ENCODE measurements at regions not wholly inside any gene's neighbourhood (a gene's known extent, or its start where the extent isn't known, plus 50 kb on each side); places are given as distances from the start of the nearest gene placed in this dataset.
"Not testable (repeated sequence)": the region's sequence is repeated elsewhere in the genome, so short reads cannot be mapped to it uniquely, and the experiment has no call there.

DNA sequence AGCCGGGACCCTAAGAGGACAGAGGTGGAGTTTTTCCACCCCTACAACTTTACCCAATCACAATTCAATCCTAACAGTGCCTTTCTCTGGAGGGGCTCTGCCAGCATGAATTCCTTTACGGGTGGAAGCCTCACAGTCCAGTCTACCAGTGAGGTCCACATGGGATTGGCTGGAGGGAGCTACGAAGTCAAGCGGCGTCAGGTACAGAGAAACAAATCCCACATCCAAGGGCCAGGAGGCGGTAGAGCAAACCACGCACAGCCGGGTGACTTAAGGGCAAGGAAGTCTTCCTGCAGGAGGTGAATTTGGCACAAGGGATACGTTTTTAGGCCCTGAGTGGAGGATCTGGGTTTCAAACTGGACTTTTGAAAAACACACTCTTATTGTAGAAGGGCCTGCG is 199.6 kb downstream of the UQCRFS1 start:
- DNase-seq (ENCODE audit: low read depth in 2 of 2) = no peak

DNA sequence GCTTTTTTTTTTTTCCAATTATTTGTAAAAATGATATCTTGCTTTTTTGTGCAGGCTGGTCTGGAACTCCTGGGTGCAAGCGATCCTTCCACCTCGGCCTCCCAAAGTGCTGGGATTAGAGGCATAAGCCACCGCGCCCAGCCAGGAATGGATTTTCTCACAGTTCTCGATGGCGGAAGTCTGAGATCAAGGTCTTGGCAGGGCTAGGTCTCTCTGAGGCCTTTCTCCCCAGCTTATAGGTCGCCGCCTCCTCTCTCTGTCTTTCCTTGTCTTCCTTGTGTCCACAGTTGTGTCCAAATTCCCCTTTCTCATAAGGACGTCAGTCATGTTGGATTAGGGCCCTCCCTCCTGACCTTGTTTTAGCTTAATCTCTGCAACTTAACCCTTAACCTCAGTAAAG is 200.5 kb downstream of the UQCRFS1 start:
- no peak for DNase-seq (ENCODE audit: low read depth in 2 of 2)

DNA sequence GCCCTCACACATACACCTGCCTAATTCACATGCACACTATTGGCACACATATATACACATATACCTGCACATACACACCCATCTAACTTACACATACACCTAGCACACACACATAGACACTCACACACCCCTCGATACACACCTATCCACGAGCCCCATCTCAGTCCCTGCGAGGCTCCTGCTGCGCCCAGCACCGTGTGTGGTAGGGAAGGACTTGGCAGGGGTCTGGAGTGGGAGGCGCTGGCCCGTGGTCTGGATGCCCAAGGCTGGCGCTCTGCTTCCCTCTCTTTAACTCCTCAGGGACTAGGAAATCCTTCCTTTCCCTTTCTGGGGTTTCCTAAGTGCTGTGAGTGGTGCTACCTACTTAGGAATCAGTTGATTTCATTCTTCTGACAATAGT is 202.7 kb downstream of the UQCRFS1 start:
- DNase-seq (ENCODE audit: low read depth in 2 of 2) = no peak

DNA sequence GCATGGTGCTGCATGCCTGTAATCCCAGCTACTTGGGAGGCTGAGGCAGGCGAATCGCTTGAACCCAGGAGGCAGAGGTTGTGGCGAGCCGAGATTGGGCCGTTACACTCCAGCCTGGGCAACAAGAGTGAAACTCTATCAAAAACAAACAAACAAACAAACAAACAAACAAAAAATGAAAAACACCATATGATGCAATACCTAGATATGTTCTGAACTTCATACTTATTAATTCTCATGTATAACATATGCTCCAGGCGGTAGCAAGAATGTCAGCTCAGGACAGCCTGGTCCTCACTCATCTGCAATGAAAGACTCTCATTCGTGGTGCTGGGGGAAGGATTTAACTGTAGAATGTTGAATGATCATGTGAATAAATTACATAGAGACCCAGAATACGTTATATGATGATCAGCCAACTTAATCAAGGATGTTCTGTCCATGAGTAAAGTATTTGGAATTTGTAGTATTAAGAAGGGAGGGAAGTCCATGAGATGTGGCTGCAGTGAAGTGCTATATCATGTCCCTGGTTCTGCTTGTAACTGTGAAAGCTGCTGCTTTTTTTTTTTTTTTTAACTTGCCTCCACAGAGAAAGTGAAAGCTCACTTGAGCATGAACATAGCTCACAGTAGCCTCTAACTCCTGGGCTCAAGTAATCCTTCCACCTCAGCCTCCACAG is 206.8 kb downstream of the UQCRFS1 start:
- no peak for DNase-seq (ENCODE audit: low read depth in 2 of 2)

DNA sequence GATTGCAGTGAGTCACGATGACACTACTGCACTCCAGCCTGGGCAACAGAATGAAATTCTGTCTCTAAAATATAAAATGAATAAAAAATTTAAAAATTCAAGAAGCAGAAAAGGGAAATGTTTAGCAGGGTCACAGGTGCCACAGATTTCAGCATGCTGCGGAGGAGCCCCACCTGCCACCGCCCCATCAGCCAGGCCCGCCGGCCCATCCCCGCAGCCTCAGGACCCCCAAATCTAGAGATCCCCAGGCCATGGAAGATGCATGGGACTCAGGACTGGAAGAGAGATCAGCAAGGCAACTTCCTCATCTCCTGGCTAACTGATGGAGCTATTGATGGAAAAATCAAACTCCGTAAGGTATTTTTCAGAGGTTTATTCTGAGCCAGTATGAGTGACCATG is 208.2 kb downstream of the UQCRFS1 start:
- DNase-seq (ENCODE audit: low read depth in 2 of 2) = no peak

DNA sequence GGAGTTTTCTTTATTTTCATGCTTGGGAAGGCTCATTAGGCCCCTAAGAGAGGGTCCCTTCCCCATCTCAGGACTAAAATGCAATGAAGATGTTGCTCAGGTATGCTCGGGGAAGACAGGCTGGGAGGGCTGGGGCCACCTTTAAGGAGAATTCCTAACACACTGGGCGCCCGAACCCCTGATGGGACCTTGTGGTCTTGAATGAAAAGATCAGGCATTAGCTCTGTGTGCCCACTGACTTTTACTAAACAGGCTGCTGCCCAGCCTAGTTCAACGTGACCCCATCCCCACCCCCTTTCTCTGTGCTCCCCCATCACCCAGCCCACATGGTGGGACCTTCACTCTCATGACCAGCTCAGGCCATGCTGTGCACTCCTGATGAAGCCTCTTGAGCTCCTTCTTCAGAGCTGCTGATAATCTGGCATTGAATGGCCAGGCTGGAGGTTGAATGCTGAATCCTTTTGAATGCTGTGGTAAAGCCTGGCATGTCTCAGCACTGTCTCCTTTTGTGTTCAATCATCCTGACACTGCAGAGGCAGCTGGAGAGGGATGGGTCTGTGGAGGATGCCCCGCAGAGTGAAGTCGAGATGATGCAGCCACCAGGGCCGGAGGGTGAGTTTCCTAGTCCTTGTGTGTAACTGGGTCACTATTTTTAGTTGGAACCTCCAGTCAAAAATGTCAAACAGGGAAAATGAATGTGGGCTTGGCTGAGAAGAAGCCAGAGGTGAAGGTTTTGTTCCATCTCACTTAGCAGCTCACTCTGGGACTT is 209.1 kb downstream of the UQCRFS1 start:
- no peak for DNase-seq (ENCODE audit: low read depth in 2 of 2)

DNA sequence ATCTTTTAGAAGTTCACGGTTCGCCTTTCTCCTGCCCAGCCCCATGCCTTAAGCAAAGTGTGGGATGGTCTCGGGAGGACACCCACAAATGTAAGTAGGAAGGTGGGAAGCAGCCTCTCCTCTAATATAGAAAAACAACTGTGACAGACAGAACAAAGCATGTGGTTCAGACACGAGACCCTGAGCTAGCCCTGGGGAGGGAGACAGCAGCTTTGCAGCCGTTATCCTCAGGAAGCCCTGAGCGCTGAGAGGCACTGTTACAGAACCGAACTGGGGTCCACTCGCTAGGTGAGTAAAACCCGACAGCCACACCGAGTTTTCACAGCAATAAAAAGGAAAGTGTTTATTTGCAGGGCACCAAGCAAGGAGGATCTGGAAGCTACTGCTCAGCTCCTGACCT is 210.6 kb downstream of the UQCRFS1 start:
- no peak for DNase-seq (ENCODE audit: low read depth in 2 of 2)

DNA sequence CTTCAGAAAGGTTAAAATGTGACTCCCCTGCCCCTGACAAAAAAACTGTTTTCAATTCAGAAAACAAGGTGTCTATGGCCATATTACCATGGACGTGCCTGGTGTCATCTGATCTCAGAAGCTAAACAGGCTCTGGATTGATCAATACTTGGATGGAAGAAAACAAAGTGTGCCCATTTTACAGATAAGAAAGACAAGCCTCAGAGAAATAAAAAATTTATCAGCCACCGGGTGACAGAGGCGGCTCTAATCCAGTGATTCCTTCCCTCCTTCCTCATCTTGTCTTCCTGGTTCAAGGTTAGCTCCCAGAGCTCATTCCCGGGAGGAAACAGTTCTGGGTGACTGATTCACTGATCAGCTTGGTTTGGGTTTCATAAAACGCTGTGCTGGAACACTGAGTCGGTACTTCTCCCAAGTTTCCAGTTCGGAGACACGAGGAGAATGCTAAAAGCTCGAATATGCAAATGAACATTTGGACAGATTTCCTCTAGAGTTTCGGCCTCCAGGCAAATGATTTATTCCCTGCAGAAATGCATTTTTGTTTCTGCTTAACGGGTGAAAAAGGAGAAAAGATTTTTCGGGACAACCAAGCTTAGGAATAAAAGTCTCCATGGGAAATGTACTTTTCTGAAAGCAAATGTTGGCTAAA is 211.2 kb downstream of the UQCRFS1 start:
- DNase-seq (ENCODE audit: low read depth in 2 of 2) = no peak

DNA sequence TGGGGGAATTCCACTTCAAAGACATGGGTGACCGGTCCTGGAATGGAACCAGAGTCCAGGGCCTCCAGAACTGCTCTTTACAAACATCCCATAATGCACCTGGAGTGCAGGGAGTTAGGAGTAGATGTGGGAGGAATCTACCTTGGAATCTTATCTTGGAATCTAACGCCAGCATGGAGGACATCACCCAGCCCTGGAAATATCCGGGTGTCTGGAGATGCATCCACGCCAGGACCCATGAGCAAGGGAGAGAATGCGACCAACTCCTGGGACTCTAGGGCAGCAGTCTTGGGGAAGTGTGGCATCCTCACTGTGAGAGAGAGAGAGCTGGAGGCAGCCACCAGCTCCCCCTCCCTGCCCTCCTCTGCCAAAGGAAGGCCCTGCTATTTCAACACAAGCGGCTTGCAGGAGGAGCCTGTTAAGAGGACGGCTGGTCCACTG is 211.8 kb downstream of the UQCRFS1 start:
- no peak for DNase-seq (ENCODE audit: low read depth in 2 of 2)

DNA sequence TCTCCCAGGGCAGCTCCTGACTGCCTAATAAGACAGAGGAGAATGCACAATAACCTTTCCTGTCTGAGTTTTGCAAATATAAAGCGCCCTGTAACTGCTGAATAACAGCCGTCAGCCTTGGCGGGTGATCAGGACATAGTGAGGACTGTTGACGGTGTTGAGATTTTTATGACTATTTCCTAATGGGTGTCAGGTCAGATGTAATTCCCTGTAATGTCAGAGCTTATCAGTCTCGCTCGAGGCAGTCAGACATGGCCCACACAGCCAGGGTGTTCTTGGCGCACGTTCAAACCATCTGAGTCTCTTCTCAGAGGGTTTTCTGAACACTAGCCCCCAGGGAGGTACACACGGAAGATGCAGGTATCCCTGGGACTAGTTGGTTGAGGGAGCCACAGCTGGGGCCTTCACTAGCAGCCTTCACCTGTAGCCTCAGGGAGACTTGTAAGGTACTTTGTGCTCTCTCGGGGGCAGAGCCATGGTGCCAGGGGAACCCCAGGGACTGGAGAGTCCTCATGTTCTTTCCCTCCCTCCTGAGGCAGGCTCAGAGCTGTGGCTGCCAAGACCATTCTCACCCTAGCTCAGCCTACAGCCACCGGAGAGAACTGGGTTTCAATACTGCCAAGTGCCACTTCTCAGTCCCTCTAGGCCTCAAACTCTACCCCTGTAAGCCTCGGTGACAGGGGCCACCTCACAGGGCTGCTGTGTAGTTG is 213.1 kb downstream of the UQCRFS1 start:
- no peak for DNase-seq (ENCODE audit: low read depth in 2 of 2)

DNA sequence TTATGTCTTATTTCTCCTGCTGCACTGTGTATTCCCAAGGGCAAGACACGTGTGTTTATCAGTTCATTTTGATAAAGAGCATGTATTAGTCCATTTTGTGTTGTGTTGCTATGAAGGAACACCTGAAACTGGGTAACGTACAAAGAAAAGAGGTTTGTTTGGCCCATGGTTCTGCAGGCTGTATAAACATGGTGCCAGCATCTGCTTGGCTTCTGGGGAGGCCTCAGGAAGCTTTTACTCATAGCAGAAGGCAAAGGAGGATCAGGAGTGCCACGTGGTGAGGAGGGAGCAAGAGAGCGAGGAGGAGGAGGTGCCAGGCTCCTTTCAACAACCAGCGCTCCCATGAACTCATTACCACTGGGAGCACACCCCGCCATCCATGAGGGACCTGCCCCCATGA is 214.0 kb downstream of the UQCRFS1 start:
- DNase-seq (ENCODE audit: low read depth in 2 of 2) = no peak

DNA sequence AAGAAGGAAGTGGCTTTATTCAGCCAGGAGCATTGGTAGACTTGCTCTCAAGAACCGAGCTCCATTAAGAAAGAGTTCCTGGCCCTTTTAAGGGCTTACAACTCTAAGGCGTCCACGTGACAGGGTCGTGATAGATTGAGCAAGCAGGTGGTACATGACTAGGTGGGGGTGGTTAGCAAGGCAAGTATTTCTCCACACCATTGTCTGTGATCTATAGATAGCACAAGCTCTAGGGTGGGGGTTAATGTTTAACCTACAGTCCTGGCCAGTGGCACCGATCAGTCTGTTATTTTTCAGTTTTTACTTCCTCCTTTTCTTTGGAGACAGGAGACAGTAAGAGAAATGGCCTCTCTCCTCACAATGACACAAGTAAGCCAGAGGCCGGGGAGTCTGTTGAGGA is 215.1 kb downstream of the UQCRFS1 start:
- not testable (repeated sequence) for DNase-seq (ENCODE audit: low read depth in 2 of 2)

DNA sequence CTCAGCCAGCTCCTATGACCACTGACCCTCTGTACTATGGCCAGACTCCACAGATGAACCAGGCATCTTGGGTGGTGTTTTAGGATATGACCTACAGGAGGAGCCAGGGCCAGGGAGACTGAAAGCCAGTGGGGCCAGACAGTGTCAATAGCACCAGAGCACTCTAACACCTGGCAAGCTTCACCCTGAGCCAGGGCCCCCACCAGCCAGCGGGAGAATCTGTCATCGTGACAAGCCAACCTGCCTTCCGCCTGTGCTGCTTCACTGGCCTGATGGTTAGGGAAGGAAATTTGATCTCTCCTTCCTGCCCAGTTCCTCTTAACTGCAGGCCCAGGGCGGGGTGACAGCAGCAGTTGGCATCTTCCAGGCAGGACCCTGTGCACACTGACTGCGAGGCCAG is 222.4 kb downstream of the UQCRFS1 start:
- no peak for DNase-seq (ENCODE audit: low read depth in 2 of 2)

DNA sequence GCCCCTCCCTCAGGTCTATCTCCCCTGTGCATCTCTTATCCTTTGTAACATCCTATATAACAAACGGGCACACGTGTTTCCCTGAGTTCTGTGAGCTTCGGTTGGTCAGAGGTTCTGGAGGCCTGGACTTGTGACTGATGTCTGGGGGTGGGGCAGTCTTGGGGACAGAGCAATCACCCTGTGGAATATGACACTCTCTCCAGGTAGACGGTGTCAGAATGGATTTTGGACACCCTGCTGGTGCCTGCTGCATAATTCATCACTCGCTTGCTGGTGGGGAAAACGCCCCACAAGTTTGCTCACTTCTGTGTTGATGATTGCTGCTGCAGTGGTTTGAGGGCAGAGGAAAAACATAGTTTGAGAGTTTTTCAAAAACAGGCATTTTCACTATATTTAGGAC is 223.2 kb downstream of the UQCRFS1 start:
- no peak for DNase-seq (ENCODE audit: low read depth in 2 of 2)

DNA sequence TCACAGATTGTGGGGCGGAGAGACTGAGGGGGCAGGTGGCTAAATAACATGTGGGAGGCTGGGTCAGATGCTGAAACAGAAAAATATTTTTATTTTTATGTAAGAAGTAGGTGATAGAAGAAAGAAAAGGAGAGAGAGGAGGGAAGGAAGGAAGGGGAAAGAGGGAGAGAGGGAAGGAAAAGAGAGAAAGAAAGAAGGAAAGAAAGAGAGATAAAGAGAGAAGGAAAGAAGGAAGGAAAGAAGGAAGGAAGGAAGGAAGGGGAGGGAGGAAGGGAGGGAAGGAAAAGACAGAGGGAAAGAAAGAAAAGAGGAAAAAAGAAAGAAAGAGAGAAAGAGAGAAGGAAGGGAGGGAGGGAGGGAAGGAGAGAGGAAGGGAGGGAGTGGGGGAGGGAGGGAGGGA is 224.9 kb downstream of the UQCRFS1 start:
- no peak for DNase-seq (ENCODE audit: low read depth in 2 of 2)

DNA sequence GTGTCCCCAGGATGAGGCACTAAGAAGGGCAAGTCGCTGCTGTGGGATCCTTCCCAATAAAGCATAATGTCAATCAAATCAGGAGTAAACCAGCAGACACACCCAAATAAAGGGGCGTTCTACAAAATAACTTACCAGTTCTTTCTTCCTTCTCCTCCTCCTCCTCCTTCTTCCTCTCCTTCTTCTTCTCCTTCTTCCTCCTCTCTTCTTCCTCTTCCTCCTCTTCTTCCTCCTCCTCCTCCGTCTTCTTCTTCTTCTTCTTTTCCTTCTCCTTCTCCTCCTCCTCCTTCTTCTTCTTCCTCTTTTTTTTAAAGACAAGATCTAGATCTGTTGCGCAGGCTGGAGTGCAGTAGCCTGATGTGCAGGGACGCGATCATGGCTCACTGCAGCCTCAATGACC is 225.8 kb downstream of the UQCRFS1 start:
- DNase-seq (ENCODE audit: low read depth in 2 of 2) = no peak

DNA sequence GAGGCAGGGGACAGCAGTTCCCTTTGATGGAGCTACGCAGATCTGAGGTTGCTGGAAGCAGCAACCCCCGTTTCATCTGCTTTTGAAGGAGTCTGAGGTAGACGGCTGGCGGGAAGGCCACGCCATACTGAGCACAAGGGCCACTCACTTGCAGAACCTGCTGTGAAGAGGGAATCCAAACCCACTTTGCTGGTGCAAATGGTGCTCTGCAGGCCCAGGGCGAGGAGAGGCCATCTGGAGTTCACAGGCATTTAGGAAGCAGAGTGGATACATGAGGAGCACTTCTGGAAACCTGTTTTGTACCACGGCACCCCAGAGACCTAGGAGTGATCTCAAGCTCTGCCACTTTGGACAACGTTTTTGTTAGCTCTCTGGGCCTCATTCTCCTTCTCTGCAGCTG is 227.8 kb downstream of the UQCRFS1 start:
- DNase-seq (ENCODE audit: low read depth in 2 of 2) = no peak

DNA sequence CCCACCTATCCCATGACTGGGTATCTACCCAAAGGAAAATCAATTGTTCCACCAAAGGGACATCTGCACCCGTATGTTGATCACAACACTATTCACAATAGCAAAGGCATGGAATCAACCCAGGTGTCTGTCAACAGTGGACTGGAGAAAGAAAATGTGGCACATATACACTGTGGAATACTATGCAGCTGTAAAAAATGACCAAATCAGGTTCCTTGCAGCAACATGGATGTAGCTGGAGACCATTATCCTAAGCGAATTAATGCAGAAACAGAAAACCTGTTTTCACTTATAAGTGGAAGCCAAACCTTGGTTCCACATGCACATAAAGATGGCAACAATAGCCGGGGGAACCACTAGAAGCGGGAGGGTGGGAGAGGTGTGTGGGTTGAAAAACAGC is 228.6 kb downstream of the UQCRFS1 start:
- DNase-seq (ENCODE audit: low read depth in 2 of 2) = no peak

DNA sequence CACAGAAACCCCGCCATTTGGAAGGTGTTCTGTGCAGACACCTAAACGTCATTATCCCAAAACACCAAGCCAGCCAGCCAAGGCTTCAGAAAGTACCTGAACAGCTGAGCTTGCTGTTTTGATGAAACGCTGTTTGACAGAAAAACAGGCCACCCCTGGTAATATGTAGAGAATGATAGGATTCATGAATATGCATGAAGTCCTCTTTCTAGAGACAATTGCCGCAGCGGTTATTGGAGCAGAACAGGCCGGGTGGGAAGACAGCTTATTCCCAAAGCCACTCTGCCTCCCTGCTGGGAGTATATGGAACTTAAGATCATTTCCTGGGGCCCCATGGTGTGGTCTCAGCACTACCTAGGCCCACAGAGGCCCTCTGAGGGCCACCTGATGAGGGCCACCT is 229.5 kb downstream of the UQCRFS1 start:
- no peak for DNase-seq (ENCODE audit: low read depth in 2 of 2)

DNA sequence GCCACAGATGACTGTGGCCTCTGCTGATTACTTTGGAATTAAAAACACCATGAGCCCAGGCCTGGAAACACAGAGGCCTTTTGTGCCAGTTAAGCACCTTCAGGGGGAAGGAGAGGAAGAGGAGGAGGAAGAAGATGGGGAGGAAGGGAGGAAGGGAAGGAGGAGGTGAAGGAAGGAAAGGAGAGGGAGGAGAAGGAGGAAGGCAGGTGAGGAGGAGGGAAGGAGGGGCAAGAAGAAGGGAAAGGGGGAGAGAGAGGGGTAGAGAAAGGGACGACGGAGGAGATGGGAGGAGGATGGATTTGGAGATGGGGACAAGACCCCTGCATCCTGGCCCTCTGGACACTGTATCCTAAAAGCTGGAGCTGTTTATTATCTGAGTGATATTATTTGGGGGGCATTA is 231.0 kb downstream of the UQCRFS1 start:
- no peak for DNase-seq (ENCODE audit: low read depth in 2 of 2)

DNA sequence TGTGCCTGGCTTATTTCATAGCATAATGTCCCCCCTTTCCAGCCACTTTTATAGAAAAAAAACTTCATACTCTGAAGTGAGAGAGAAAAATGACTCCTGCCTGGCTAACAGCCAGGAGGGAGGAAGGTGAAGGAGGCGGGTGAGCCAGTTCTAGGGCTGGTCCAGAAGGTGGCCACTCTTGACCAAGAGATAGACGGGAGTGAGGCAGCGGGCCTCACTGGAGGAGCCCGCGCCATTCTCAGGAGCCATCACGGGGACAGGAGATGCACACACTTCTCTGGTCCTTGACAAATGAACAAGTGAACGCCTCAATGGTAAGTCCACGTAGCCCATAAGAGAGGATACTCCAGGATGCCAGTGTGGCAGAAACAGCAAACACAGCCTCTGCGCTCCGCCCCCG is 231.4 kb downstream of the UQCRFS1 start:
- no peak for DNase-seq (ENCODE audit: low read depth in 2 of 2)

DNA sequence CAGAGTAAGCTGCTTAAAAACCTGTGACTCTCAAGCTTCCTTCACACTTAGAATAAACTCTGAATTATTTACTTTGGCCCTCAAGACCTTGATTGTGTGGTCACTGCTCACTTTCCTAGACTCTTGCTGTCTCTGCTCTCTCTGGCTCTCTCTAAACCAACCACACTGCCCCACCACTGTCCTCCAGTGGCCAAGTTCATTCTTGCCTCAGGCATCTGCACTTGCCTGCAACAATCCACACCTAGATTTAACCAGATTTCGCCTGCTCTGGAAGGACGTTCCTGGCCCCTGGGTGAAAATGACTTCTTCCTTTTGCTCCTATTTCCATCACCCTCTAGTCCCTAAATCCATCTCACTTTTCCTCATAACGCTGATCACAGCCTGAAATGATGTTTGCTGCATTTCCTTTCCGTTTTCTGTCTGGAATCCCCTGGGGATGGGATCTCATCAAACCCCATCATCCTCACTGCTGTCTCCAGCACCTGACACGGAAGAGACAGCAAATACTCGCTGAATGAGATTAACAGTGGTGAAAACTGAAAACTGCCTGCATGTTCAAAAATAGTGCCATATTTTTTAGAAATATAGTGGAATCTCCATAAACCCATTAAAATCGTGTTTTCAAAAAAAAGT is 232.6 kb downstream of the UQCRFS1 start:
- no peak for DNase-seq (ENCODE audit: low read depth in 2 of 2)

Data from activated CD4-positive, alpha-beta T cell treated with anti-CD3 and anti-CD28 coated beads for 24 hours (primary cell).